GM20000 (cell line): ENCODE measurements at regions not wholly inside any gene's neighbourhood (a gene's known extent, or its start where the extent isn't known, plus 50 kb on each side); places are given as distances from the start of the nearest gene placed in this dataset.

ENCODE experiments used
- DNase-seq: peaks from one replicate; pipeline ENCODE4 v3.0.0; 2012; ENCODE audit warnings: low spot score
- CTCF ChIP-seq: IDR thresholded peaks from 2 replicates; pipeline ENCODE4 v1.5.1; 2012; ENCODE audit warnings: mild to moderate bottlenecking, control low read depth; ENCODE audit errors: extremely low read depth, missing control alignments

GRCh38 chr1:21340230-21340945, 50.1 kb upstream of the ECE1 start:
- TF ChIP-seq CTCF, result no peak
- no peak for DNase-seq
